Parathyroid adenoma (tissue), 2 donors: ENCODE measurements at regions not wholly inside any gene's neighbourhood (a gene's known extent, or its start where the extent isn't known, plus 50 kb on each side); places are given as distances from the start of the nearest gene placed in this dataset.
"Not testable (repeated sequence)": the region's sequence is repeated elsewhere in the genome, so short reads cannot be mapped to it uniquely, and the experiment has no call there.

Experiments
- H2AFZ ChIP-seq: fragments of 300-600 bp; sonication (generic); one replicate; pipeline ENCODE4 v1.7.0; 2017; ENCODE audit warnings: antibody characterized with exemption, mild to moderate bottlenecking
- H3K27ac ChIP-seq: fragments of 300-600 bp; sonication (generic); one replicate; pipeline ENCODE4 v1.7.0; 2017
- H3K27me3 ChIP-seq: fragments of 300-600 bp; sonication (generic); one replicate; pipeline ENCODE4 v1.7.0; 2017; ENCODE audit warnings: low read length; ENCODE audit not compliant: control insufficient read depth, insufficient read depth
- H3K36me3 ChIP-seq: fragments of 300-600 bp; sonication (generic); one replicate; pipeline ENCODE4 v1.7.0; 2017; ENCODE audit warnings: low read length; ENCODE audit not compliant: control insufficient read depth, insufficient read depth
- H3K4me1 ChIP-seq: fragments of 300-600 bp; sonication (generic); one replicate; pipeline ENCODE4 v1.7.0; 2017; ENCODE audit warnings: control low read depth
- H3K4me2 ChIP-seq: fragments of 300-600 bp; sonication (generic); one replicate; pipeline ENCODE4 v1.7.0; 2017; ENCODE audit warnings: low read length
- H3K4me3 ChIP-seq: fragments of 300-600 bp; sonication (generic); one replicate; pipeline ENCODE4 v1.7.0; 2017; ENCODE audit warnings: low read depth, low read length
- H3K79me2 ChIP-seq: fragments of 300-600 bp; sonication (generic); one replicate; pipeline ENCODE4 v1.7.0; 2017; ENCODE audit warnings: control low read depth
- H3K9ac ChIP-seq: fragments of 300-600 bp; sonication (generic); one replicate; pipeline ENCODE4 v1.7.0; 2017; ENCODE audit warnings: mild to moderate bottlenecking
- H3K9me3 ChIP-seq: fragments of 300-600 bp; sonication (generic); one replicate; pipeline ENCODE4 v1.7.0; 2017; ENCODE audit warnings: low read length; ENCODE audit not compliant: control insufficient read depth
- CTCF ChIP-seq: fragments of 300-600 bp; sonication (generic); IDR thresholded peaks from one replicate; pipeline ENCODE4 v1.7.0; 2017; ENCODE audit warnings: antibody characterized with exemption, mild to moderate bottlenecking
- donor health status: primary hyperparathyroidism.

GRCh38 chr14:38000340-38000739 lies 207.4 kb upstream of the SSTR1 start:
- H2AFZ ChIP-seq, result no peak overlapping the region
- H3K9me3 ChIP-seq, result no peaks in the 10 kb centered on the region
- H3K79me2 ChIP-seq, result no peaks in the 10 kb centered on the region
- no peaks in the 10 kb centered on the region for H3K27me3 ChIP-seq
- H3K36me3 ChIP-seq, result no peaks in the 10 kb centered on the region
- no peaks in the 10 kb centered on the region for H3K4me1 ChIP-seq
- TF ChIP-seq CTCF, result no peak
- no peak overlapping the region for H3K4me3 ChIP-seq
- H3K27ac ChIP-seq, result no peak overlapping the region
- H3K9ac ChIP-seq, result no peak overlapping the region
- H3K4me2 ChIP-seq, result no peak overlapping the region

- H3K9me3 ChIP-seq, result no peaks in the 10 kb centered on the region
- no peak overlapping the region for H3K27ac ChIP-seq
- no peaks in the 10 kb centered on the region for H3K27me3 ChIP-seq
- no peak for TF ChIP-seq CTCF
- no peak overlapping the region for H3K4me3 ChIP-seq
- H3K36me3 ChIP-seq, result no peaks in the 10 kb centered on the region
- H2AFZ ChIP-seq, result no peak overlapping the region
- no peak overlapping the region for H3K9ac ChIP-seq
- no peaks in the 10 kb centered on the region for H3K79me2 ChIP-seq
- no peaks in the 10 kb centered on the region for H3K4me1 ChIP-seq
- H3K4me2 ChIP-seq, result no peak overlapping the region
Observed at GRCh38 chr14:38001501-38001900, 206.2 kb upstream of the SSTR1 start.

- H3K4me2 ChIP-seq, result no peak overlapping the region
- no peak overlapping the region for H3K4me3 ChIP-seq
- no peaks in the 10 kb centered on the region for H3K36me3 ChIP-seq
- H3K27me3 ChIP-seq, result no peaks in the 10 kb centered on the region
- H3K27ac ChIP-seq, result no peak overlapping the region
- H3K9ac ChIP-seq, result no peak overlapping the region
- H3K9me3 ChIP-seq, result no peaks in the 10 kb centered on the region
- TF ChIP-seq CTCF, result no peak
- no peaks in the 10 kb centered on the region for H3K4me1 ChIP-seq
- H2AFZ ChIP-seq, result no peak overlapping the region
- no peaks in the 10 kb centered on the region for H3K79me2 ChIP-seq
Observed at GRCh38 chr14:38003746-38004609, 203.7 kb upstream of the SSTR1 start.

GRCh38 chr14:38004610-38004879 lies 203.2 kb upstream of the SSTR1 start:
- H2AFZ ChIP-seq, result no peak overlapping the region
- H3K36me3 ChIP-seq, result no peaks in the 10 kb centered on the region
- no peaks in the 10 kb centered on the region for H3K79me2 ChIP-seq
- no peak overlapping the region for H3K4me3 ChIP-seq
- no peak overlapping the region for H3K9ac ChIP-seq
- H3K9me3 ChIP-seq, result no peaks in the 10 kb centered on the region
- no peak overlapping the region for H3K27ac ChIP-seq
- H3K4me1 ChIP-seq, result no peaks in the 10 kb centered on the region
- H3K4me2 ChIP-seq, result no peak overlapping the region
- TF ChIP-seq CTCF, result no peak
- H3K27me3 ChIP-seq, result no peaks in the 10 kb centered on the region

- not testable (repeated sequence) for H2AFZ ChIP-seq, H3K36me3 ChIP-seq, H3K4me2 ChIP-seq, H3K4me3 ChIP-seq, H3K9ac ChIP-seq, H3K4me1 ChIP-seq, H3K27me3 ChIP-seq, H3K27ac ChIP-seq, H3K9me3 ChIP-seq, H3K79me2 ChIP-seq
Observed at GRCh38 chr14:38011156-38011555, 196.5 kb upstream of the SSTR1 start.
